NCI-H1417 (cell line): ENCODE measurements at regions not wholly inside any gene's neighbourhood (a gene's known extent, or its start where the extent isn't known, plus 50 kb on each side); places are given as distances from the start of the nearest gene placed in this dataset.
A peak's percentile ranks its signal among the peaks of the same experiment; 100 is the strongest.

Experiments
- DNase-seq, 3 experiments: peaks; one replicate each; lab custom pipeline; 2025; lab: John Stamatoyannopoulos, UW

- no peak for DNase-seq
Observed at GRCh38 chr2:14257801-14258507, 374.6 kb upstream of the LRATD1 start.

DNA sequence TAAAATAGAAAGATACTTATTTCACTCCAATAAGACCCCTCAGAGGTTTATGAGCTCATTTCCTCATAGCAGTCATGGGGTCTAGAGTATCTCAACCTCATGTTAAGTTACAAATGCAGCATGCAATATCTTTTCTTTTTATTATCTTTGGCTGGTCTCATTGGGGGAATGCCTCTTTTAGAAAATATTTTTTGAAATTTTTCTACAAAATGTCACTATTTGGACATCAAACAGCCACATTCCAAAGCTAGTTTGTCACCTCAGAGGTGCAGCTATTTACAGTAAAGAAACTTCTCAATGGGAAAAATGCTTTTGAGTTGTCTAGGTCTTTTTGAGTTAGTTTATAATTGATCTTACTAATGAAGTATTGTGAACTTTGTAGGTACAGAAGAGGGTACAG is 370.7 kb upstream of the LRATD1 start:
- DNase-seq = no peak

DNA sequence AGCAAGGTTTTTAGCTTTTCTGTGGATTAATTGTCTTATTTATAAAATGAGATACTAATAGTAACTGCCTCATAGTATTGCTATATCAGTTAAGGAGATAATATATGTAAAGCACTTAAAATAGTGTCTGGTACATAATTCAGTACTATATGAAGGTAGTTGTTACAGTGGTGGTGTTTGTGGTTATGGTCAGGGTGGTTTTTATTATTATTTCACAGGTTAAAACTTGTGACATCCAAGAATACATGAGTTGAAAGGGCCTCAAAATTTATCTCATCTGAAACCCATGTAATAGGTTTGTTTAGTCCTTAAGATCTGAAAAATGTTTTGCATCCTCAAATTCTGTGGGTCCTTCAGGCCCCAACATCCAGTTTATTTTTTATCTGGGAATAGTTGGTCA is 369.5 kb upstream of the LRATD1 start:
- DNase-seq = no peak

GRCh38 chr2:14270036-14270582 is 362.4 kb upstream of the LRATD1 start:
- DNase-seq = no peak

DNA sequence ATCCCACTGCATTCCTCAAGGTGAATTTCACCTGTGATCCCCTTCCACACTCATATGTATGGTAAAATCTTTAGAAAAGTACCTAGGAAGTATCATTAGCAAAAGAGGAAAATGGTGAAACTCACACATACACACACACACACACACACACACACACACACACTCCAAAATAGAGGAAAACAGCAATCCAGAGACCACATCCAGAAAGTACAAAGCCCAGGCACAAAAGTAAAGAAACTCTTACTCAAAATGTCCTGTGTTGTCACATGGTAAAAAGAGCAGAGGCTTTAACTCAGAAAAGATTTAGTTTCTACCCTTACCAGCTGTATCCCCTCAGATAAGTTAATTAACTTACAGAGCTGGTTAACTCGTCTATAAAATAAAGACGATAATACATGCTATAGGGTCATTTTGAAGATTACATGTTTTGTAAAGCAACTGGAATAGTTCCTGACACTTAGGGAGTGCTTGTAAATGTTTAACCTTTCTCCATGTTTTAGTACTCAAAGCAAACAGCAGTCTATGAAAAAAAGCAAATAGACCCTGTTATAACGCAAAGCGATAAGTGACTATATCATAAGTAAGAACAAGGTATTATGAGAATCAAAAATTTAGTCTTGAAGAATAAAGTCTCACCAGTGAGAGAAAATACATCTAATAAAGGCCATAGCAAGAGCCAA is 360.0 kb upstream of the LRATD1 start:
- DNase-seq = no peak

DNA sequence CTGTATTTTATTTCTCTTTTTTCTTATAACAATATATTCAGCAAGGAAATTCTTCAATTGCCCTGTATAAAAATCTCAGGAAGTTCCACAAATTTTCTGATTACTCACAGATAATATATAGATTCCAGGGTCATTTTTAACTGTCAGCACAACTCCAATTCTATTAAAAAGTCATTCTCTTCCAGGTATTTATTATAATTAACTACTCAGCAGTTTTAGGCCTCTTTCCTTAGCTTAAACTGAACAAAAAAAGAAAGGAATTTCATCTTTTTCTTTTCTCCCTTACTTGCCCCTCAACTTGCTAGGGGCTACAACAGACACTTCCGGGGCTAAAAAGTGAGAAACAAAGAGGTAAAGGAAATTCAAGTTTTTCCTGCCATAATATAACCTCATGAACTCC is 358.9 kb upstream of the LRATD1 start:
- no peak for DNase-seq

GRCh38 chr2:14284244-14284643 is 348.3 kb upstream of the LRATD1 start:
- no peak for DNase-seq

- peak in 1 of 3 experiments; percentile 40 for DNase-seq
Observed at GRCh38 chr2:14285812-14286211, 346.7 kb upstream of the LRATD1 start.

- DNase-seq = peak; percentile 67 to 77 (median 76)
Observed at GRCh38 chr2:14288016-14288415, 344.5 kb upstream of the LRATD1 start.

- peak in 2 of 3 experiments; percentile 15 to 55 for DNase-seq
Observed at GRCh38 chr2:14292964-14293363, 339.6 kb upstream of the LRATD1 start.

- peak in 1 of 3 experiments; percentile 33 for DNase-seq
Observed at GRCh38 chr2:14297340-14297739, 335.2 kb upstream of the LRATD1 start.

DNA sequence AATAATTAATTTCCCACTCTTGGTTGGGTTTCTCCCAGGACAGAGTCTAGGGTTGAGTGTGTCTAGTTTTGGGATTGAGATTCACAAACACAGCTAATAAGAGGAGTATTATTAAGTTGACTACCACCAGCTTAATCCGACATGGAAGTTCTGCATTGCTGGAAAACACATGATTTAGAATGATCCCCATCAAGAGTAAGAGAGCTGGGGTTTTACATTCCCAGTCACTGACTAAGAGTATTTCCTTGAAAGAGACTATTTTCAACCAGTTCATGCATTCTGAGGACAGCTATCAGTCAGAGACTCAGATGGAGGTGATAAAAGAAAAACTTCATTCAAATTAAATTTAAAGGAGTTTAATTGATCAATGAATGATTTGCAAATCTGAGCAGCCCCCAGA is 334.6 kb upstream of the LRATD1 start:
- DNase-seq = no peak

GRCh38 chr2:14301331-14301730 is 331.2 kb upstream of the LRATD1 start:
- no peak for DNase-seq

GRCh38 chr2:14303366-14304115 is 329.0 kb upstream of the LRATD1 start:
- no peak for DNase-seq

- DNase-seq = no peak
Observed at GRCh38 chr2:14304326-14304725, 328.2 kb upstream of the LRATD1 start.

- DNase-seq = no peak
Observed at GRCh38 chr2:14306268-14306861, 326.2 kb upstream of the LRATD1 start.

DNA sequence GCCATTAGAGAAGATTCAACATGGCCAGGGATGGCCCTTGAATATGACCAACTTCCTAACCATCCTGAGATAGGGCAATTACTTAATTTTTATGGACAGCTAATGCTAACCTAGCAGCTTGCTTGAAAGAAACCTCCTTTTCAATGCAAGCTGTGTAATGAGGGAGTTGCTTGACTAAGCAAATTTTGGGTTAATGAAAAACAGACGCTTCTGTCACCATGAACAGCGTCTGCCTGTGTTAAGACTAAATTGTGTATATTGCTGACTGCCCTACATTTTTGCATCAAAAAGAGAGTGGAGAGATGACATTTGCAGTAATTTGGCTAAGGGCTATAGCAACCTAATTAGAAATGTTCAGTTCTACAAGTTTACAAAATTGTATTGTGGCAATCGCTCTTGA is 319.2 kb upstream of the LRATD1 start:
- DNase-seq = no peak

DNA sequence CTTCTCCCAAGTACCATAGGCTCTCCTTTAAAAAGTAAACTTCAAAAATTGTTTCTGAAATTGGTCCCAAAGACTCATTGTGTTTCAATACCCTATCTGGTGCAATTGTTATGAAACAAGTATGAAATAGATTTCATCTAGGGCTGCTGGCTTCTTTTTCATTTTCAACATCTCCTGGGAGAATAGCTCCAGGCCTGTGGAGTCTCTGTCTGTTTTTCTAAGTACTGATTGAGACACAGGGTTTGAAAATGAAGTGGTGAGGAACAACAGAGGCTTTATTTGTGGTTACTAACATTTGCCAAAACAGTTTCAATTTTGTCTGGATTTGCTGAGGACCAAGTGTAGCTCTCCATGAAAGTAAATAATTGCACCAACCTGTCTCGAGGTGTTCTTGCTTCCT is 315.9 kb upstream of the LRATD1 start:
- DNase-seq = no peak

DNA sequence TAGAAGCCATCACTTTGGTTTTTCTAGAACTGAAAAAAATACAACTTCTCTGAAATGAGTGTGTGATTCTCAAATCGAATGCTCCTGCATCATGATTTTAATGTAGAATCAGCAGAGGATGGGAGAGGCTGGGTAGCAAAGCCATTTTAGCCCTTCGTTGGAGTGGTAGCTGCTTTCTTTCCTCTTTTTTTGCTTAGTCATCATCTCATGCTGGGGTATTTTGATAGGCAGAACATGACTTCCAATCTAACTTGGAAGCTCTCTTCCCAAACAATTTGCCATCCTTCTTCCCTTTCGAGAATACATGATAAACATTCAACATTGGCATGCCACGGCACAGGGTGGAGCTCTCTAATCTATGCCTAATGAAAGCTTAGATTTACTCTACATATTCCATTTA is 311.2 kb upstream of the LRATD1 start:
- no peak for DNase-seq

DNA sequence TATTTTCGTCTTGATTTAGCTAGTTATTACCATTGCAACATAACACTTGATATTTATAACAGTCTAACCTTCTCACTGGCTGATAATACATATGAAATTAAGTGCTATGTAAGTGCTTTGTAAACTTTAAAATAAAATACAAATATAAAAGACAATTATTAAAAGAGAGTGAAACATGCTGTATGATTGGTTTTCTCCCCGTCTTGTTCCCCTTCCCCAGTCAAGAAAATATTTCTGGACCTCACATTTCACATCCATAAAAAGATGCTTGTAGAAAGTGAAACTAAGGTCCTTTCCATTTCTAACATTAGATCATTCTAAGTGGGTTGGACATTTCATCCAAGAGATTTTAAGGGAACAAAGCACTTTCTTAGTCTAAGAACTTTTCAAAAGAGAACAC is 310.2 kb upstream of the LRATD1 start:
- DNase-seq = no peak

GRCh38 chr2:14324308-14324707 is 308.2 kb upstream of the LRATD1 start:
- no peak for DNase-seq

DNA sequence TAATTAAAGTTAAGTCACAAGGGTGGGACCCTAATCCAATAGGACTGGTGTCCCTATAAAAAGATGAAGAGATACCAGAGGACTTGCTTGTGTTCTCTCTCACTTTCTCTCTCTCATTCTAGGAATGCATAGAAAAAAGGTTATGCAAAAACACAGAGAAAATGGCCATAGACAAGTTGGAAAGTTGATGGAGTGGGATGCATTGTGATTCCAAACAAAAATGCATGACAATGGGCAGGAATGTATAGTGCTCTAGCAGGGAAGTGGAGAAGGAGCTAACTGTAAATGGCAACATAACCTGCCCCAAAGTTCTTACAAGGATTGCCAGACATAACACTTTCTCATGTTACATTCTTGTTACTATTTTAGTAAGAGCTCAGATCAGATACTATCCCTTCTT is 301.6 kb upstream of the LRATD1 start:
- DNase-seq = no peak
